ENCODE measurements at regions not wholly inside any gene's neighbourhood (a gene's known extent, or its start where the extent isn't known, plus 50 kb on each side); places are given as distances from the start of the nearest gene placed in this dataset.

- H3K4me3 ChIP-seq = peak overlapping the region; percentile 43; the same call in 1 of the 2 replicates
- TF ChIP-seq SUZ12 (IDR thresholded peaks at IDR 0.05; ENCODE audit: unreplicated experiment) (peak; percentile 61), RBBP5 (conservative IDR thresholded peaks at IDR 0.05) (no peak), EGR1 (IDR thresholded peaks at IDR 0.05; ENCODE audit: borderline replicate concordance in 1 of 2, low read depth in 2 of 2, low read length in 2 of 2) (peak in 1 of 2 experiments; percentile 90; a peak in 2 of 3 replicates), TCF12 (IDR thresholded peaks at IDR 0.05; ENCODE audit: low read depth, low read length) (0 out of 2 replicates have a peak, but pooled peaks have one; percentile 55), RB1 (IDR thresholded peaks at IDR 0.05; ENCODE audit: borderline replicate concordance) (0 out of 2 replicates have a peak, but pooled peaks have one; percentile 50), IKZF1 (conservative IDR thresholded peaks at IDR 0.05) (peak; percentile 47; the same call in 1 of the 2 replicates), BMI1 (IDR thresholded peaks at IDR 0.05; ENCODE audit: borderline replicate concordance) (no peak), MTA3 (IDR thresholded peaks at IDR 0.05; ENCODE audit: borderline replicate concordance, low read length) (no peak), ETV6 (conservative IDR thresholded peaks at IDR 0.05 in 1 of 2, IDR thresholded peaks at IDR 0.05 in 1 of 2; ENCODE audit: borderline replicate concordance in 1 of 2, low read depth in 1 of 2) (no peak), DPF2 (IDR thresholded peaks at IDR 0.05) (peak; percentile 72; the same call in 1 of the 2 replicates), PKNOX1 (IDR thresholded peaks at IDR 0.05) (peak; percentile 23; the same call in 1 of the 2 replicates), IKZF2 (IDR thresholded peaks at IDR 0.05) (no peak), BHLHE40 (IDR thresholded peaks at IDR 0.05; ENCODE audit: borderline replicate concordance in 1 of 2, low read depth in 2 of 2, low read length in 1 of 2) (peak in 1 of 2 experiments; percentile 20; a peak in 1 of 4 replicates), MEF2B (IDR thresholded peaks at IDR 0.05; ENCODE audit: partially characterized antibody, poor library complexity, severe bottlenecking) (peak; percentile 18), NRF1 (conservative IDR thresholded peaks at IDR 0.05; ENCODE audit: low read depth, low read length) (0 out of 2 replicates have a peak, but pooled peaks have one; percentile 5), RUNX3 (IDR thresholded peaks at IDR 0.05; ENCODE audit: low read length) (peak; percentile 64), SMC3 (IDR thresholded peaks at IDR 0.05; ENCODE audit: borderline replicate concordance, low read length) (0 out of 2 replicates have a peak, but pooled peaks have one; percentile 6), SRF (IDR thresholded peaks at IDR 0.05; ENCODE audit: low read depth in 2 of 2, low read length in 2 of 2) (peak; percentile 60 to 65; a peak in 3 of 4 replicates), TBL1XR1 (IDR thresholded peaks at IDR 0.05; ENCODE audit: low read depth, low read length) (no peak), GATAD2B (conservative IDR thresholded peaks at IDR 0.05; ENCODE audit: low read depth) (peak; percentile 36; the same call in 1 of the 2 replicates), ZNF622 (IDR thresholded peaks at IDR 0.05) (no peak)
- in situ Hi-C loops (cut with MboI) (no loop called here), intact Hi-C loops (cut with micrococcal nuclease; ENCODE audit: unreplicated experiment) (no loop called here)
- no peaks in the 10 kb centered on the region for H3K36me3 ChIP-seq (ENCODE audit: control insufficient read depth in 2 of 2, insufficient read depth in 2 of 2, low read length in 1 of 2)
- peaks cover 2% of the 10 kb centered on the region; the same call in 2 of the 3 replicates for H3K9me3 ChIP-seq (replicated peaks; ENCODE audit: control insufficient read depth, insufficient read depth, low read length)
- DNase-seq (ENCODE audit: low read depth, low spot score) (no peak), FAIRE-seq (peak; percentile 7), ATAC-seq (peak; percentile 82)
- no peaks in the 10 kb centered on the region for H3K79me2 ChIP-seq (ENCODE audit: control insufficient read depth, insufficient read depth, low read length)
- RAD21 ChIA-PET (ENCODE audit: unreplicated experiment) = interaction anchor here (0.6 to 1.2 kb wide), 3 partner anchors 30 to 880 kb away, joined by 3 to 4 read pairs (median 4); no protein-coding TSS in a partner anchor
- peaks cover 0 to 30% of the 10 kb centered on the region in 2 experiments; a peak in 2 of 4 replicates for H3K27me3 ChIP-seq (replicated peaks in 1 of 2; ENCODE audit: control insufficient read depth in 2 of 2, insufficient read depth in 2 of 2, low read length in 1 of 2)
- peak overlapping the region; percentile 88 for H3K4me2 ChIP-seq (ENCODE audit: control insufficient read depth, insufficient read depth)
- CTCF ChIA-PET = interaction anchor here (0.6 to 3.1 kb wide), 5 partner anchors 14 to 150 kb away, joined by 3 to 11 read pairs (median 6); no protein-coding TSS in a partner anchor
- no peaks in the 10 kb centered on the region for H4K20me1 ChIP-seq (ENCODE audit: control insufficient read depth, insufficient read depth)
- 2% methylated on average over 45 of the region's 53 CpGs for WGBS (ENCODE audit: insufficient coverage, insufficient replicate concordance, low lambda C conversion rate, missing lambda C conversion rate)
- H3K9ac ChIP-seq (ENCODE audit: control insufficient read depth, insufficient read depth, low read length) = no peak overlapping the region
- no TSS peak for BruUV-seq (replicated peaks)
- SMC1A ChIA-PET (ENCODE audit: uncharacterized antibody, unreplicated experiment) = interaction anchor here (1.1 to 1.9 kb wide), 2 partner anchors 11 to 15 kb away, joined by 3 to 6 read pairs; no protein-coding TSS in a partner anchor
- no peak overlapping the region for H3K27ac ChIP-seq (ENCODE audit: control insufficient read depth, insufficient read depth)
- POLR2A ChIA-PET = no interaction called here
- H2AFZ ChIP-seq (ENCODE audit: control insufficient read depth, low read depth, low read length) = peak overlapping the region; percentile 61
- H3K4me1 ChIP-seq (ENCODE audit: control insufficient read depth, insufficient read depth, low read length) = peaks cover 20% of the 10 kb centered on the region
Observed at GRCh38 chr5:88660947-88661805, 221.8 kb downstream of the MEF2C start.

Measured in GM12878 (cell line).